Keratinocyte (primary cell): ENCODE measurements at regions not wholly inside any gene's neighbourhood (a gene's known extent, or its start where the extent isn't known, plus 50 kb on each side); places are given as distances from the start of the nearest gene placed in this dataset.

Experiments used
- DNase-seq: peaks from one replicate; pipeline ENCODE4 v3.0.0-alpha.2; 2011; ENCODE audit warnings: low read depth, missing footprints, low spot score
- FAIRE-seq: peaks from 2 replicates; lab custom pipeline; 2011; peaks lifted over from hg19 to GRCh38; lab: Jason Lieb, UNC
- H2AFZ ChIP-seq: 2 replicates; pipeline ENCODE4 v1.6.0; 2012; ENCODE audit warnings: low read length, control low read depth, inconsistent platforms; ENCODE audit not compliant: control insufficient read depth
- H3K27ac ChIP-seq: 2 replicates; pipeline ENCODE4 v1.5.1; 2011; ENCODE audit warnings: low read length; ENCODE audit not compliant: control insufficient read depth, insufficient read depth
- H3K27me3 ChIP-seq: 3 replicates; pipeline ENCODE4 v1.6.0; 2011; ENCODE audit warnings: low read length; ENCODE audit not compliant: control insufficient read depth, insufficient read depth; ENCODE audit errors: extremely low read depth
- H3K36me3 ChIP-seq, 2 experiments: 2 replicates in 1 of 2; 3 replicates in 1 of 2; pipeline ENCODE4 v1.5.1; 2011; ENCODE audit warnings: low read length in 2 of 2, mild to moderate bottlenecking in 1 of 2; ENCODE audit not compliant: control insufficient read depth in 2 of 2, insufficient read depth in 2 of 2; ENCODE audit errors: extremely low read depth in 1 of 2
- H3K4me1 ChIP-seq: 3 replicates; pipeline ENCODE4 v1.5.1; 2011; ENCODE audit warnings: low read length; ENCODE audit not compliant: control insufficient read depth, insufficient read depth; ENCODE audit errors: extremely low read depth
- H3K4me2 ChIP-seq: 3 replicates; pipeline ENCODE4 v1.6.0; 2011; ENCODE audit warnings: low read depth, low read length; ENCODE audit not compliant: control insufficient read depth, insufficient read depth; ENCODE audit errors: extremely low read depth
- H3K4me3 ChIP-seq, 3 experiments: fragments of 200-600 bp in 1 of 3; sonication (generic) in 1 of 3; 2 replicates in 2 of 3; 3 replicates in 1 of 3; pipeline ENCODE4 v1.5.1; 2011 to 2016; ENCODE audit warnings: low read length in 3 of 3, mild to moderate bottlenecking in 3 of 3, control low read depth in 2 of 3, inconsistent platforms in 1 of 3, low read depth in 1 of 3, mixed read lengths in 1 of 3, mixed run types in 1 of 3, moderate library complexity in 1 of 3; ENCODE audit not compliant: control insufficient read depth in 2 of 3, insufficient read depth in 2 of 3; ENCODE audit errors: extremely low read depth in 1 of 3
- H3K79me2 ChIP-seq: 2 replicates; pipeline ENCODE4 v1.6.0; 2012; ENCODE audit warnings: low read length; ENCODE audit not compliant: control insufficient read depth, insufficient read depth
- H3K9ac ChIP-seq: 3 replicates; pipeline ENCODE4 v1.6.0; 2011; ENCODE audit warnings: low read length; ENCODE audit not compliant: control insufficient read depth, insufficient read depth; ENCODE audit errors: extremely low read depth
- H3K9me1 ChIP-seq: 3 replicates; pipeline ENCODE4 v1.6.0; 2011; ENCODE audit warnings: low read length; ENCODE audit not compliant: control insufficient read depth, insufficient read depth; ENCODE audit errors: extremely low read depth
- H3K9me3 ChIP-seq: 2 replicates; pipeline ENCODE4 v1.5.1; 2012; ENCODE audit warnings: low read depth, low read length; ENCODE audit not compliant: control insufficient read depth
- H4K20me1 ChIP-seq: 3 replicates; pipeline ENCODE4 v1.6.0; 2011; ENCODE audit warnings: low read length; ENCODE audit not compliant: control insufficient read depth, insufficient read depth; ENCODE audit errors: extremely low read depth
- CTCF ChIP-seq, 3 experiments: IDR thresholded peaks in 1 of 3; conservative IDR thresholded peaks in 1 of 3; optimal IDR thresholded peaks in 1 of 3; 2 replicates in 2 of 3; 3 replicates in 1 of 3; pipeline versions ENCODE3 to v1.5.1; 2011; ENCODE audit warnings: low read length in 3 of 3, mild to moderate bottlenecking in 3 of 3, moderate library complexity in 2 of 3, control low read depth in 1 of 3, inconsistent platforms in 1 of 3; ENCODE audit not compliant: insufficient read depth in 2 of 3; ENCODE audit errors: extremely low read depth in 1 of 3
- EZH2 ChIP-seq: IDR thresholded peaks from one replicate; pipeline ENCODE4 v1.6.1; 2012; ENCODE audit warnings: inconsistent platforms, mild to moderate bottlenecking, low read length, moderate library complexity
- dilution Hi-C: fragments of 300-500 bp; cut with MboI; formaldehyde crosslinking; loops from one replicate; pipeline ENCODE4 v1.7.0; 2020; ENCODE audit warnings: low sequenced_read_pairs; ENCODE audit not compliant: extremely low pct_ligation_motif_present

- dilution Hi-C loops, result no loop called here
- no peak for FAIRE-seq
- TF ChIP-seq EZH2 (no peak), CTCF (optimal IDR thresholded peaks at IDR 0.05 in 1 of 3, IDR thresholded peaks at IDR 0.05 in 1 of 3, conservative IDR thresholded peaks at IDR 0.05 in 1 of 3; ENCODE audit: extremely low read depth in 1 of 3, insufficient read depth in 2 of 3, low read length in 3 of 3) (no peak)
- no peaks in the 10 kb centered on the region for H3K27me3 ChIP-seq
- no peaks in the 10 kb centered on the region for H3K4me1 ChIP-seq
- no peak for DNase-seq
- no peak overlapping the region for H3K9ac ChIP-seq
- H3K4me2 ChIP-seq, result no peak overlapping the region
- H3K9me1 ChIP-seq, result no peaks in the 10 kb centered on the region
- no peaks in the 10 kb centered on the region for H4K20me1 ChIP-seq
- H3K36me3 ChIP-seq, result no peaks in the 10 kb centered on the region
- no peak overlapping the region for H3K4me3 ChIP-seq
- H2AFZ ChIP-seq, result no peak overlapping the region
- no peaks in the 10 kb centered on the region for H3K9me3 ChIP-seq
- H3K79me2 ChIP-seq, result no peaks in the 10 kb centered on the region
- H3K27ac ChIP-seq, result no peak overlapping the region
Measured at GRCh38 chr6:152879681-152880080, 103.2 kb downstream of the FBXO5 start.

DNA sequence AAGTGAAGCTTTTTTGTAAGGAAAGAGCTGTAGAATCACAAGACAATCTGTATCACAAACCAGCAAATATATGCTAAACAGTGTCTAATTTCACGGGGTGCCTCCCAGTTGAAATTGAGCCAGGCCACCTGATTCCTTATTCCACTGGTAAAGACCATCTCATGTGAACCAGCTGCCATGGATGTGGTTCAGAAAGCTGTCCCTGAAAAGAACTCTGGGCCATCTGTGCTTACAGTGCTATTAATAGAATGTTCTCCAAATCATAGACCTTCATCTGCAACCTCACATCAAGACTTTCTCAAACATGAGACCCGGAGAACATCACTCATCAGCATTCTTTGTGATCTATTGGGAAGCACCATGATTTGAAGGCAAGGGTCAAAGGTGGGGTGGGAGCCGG is 89.7 kb downstream of the FBXO5 start:
- Histone ChIP-seq H4K20me1 (no peaks in the 10 kb centered on the region), H3K9me3 (no peaks in the 10 kb centered on the region), H3K4me3 (no peak overlapping the region), H3K9me1 (no peaks in the 10 kb centered on the region), H3K4me1 (no peaks in the 10 kb centered on the region), H3K9ac (no peak overlapping the region), H2AFZ (no peak overlapping the region), H3K27me3 (no peaks in the 10 kb centered on the region), H3K27ac (no peak overlapping the region), H3K4me2 (no peak overlapping the region), H3K79me2 (no peaks in the 10 kb centered on the region), H3K36me3 (no peaks in the 10 kb centered on the region)
- dilution Hi-C loops, result no loop called here
- FAIRE-seq (no peak), DNase-seq (no peak)
- no peak for TF ChIP-seq CTCF (optimal IDR thresholded peaks at IDR 0.05 in 1 of 3, IDR thresholded peaks at IDR 0.05 in 1 of 3, conservative IDR thresholded peaks at IDR 0.05 in 1 of 3; ENCODE audit: extremely low read depth in 1 of 3, insufficient read depth in 2 of 3, low read length in 3 of 3)
- no peak for TF ChIP-seq EZH2
